Gastroesophageal sphincter (tissue), 3 donors: ENCODE measurements at regions not wholly inside any gene's neighbourhood (a gene's known extent, or its start where the extent isn't known, plus 50 kb on each side); places are given as distances from the start of the nearest gene placed in this dataset.

ENCODE experiments used
- EP300 ChIP-seq: sonication (generic); formaldehyde crosslinking; IDR thresholded peaks from one replicate; pipeline ENCODE4 v1.6.1; 2017; ENCODE audit warnings: antibody characterized with exemption, mild to moderate bottlenecking
- TF ChIP-seq, protein P1 (sequence below), 4 experiments: fragments of 200-600 bp in 2 of 4; fragments of 450-650 bp in 2 of 4; sonication (generic) in 1 of 4; IDR thresholded peaks; one replicate each; pipeline ENCODE4 v1.5.1; 2017 to 2019; ENCODE audit warnings: antibody characterized with exemption in 4 of 4, mild to moderate bottlenecking in 2 of 4, moderate library complexity in 2 of 4

GRCh38 chr10:118518095-118518494, 77.4 kb downstream of the PRLHR start:
- TF ChIP-seq, protein P1, sequence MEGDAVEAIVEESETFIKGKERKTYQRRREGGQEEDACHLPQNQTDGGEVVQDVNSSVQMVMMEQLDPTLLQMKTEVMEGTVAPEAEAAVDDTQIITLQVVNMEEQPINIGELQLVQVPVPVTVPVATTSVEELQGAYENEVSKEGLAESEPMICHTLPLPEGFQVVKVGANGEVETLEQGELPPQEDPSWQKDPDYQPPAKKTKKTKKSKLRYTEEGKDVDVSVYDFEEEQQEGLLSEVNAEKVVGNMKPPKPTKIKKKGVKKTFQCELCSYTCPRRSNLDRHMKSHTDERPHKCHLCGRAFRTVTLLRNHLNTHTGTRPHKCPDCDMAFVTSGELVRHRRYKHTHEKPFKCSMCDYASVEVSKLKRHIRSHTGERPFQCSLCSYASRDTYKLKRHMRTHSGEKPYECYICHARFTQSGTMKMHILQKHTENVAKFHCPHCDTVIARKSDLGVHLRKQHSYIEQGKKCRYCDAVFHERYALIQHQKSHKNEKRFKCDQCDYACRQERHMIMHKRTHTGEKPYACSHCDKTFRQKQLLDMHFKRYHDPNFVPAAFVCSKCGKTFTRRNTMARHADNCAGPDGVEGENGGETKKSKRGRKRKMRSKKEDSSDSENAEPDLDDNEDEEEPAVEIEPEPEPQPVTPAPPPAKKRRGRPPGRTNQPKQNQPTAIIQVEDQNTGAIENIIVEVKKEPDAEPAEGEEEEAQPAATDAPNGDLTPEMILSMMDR (IDR thresholded peaks at IDR 0.05), result no peak
- no peak for TF ChIP-seq EP300
